ENCODE measurements at regions not wholly inside any gene's neighbourhood (a gene's known extent, or its start where the extent isn't known, plus 50 kb on each side); places are given as distances from the start of the nearest gene placed in this dataset.
"Not testable (repeated sequence)": the region's sequence is repeated elsewhere in the genome, so short reads cannot be mapped to it uniquely, and the experiment has no call there.

DNA sequence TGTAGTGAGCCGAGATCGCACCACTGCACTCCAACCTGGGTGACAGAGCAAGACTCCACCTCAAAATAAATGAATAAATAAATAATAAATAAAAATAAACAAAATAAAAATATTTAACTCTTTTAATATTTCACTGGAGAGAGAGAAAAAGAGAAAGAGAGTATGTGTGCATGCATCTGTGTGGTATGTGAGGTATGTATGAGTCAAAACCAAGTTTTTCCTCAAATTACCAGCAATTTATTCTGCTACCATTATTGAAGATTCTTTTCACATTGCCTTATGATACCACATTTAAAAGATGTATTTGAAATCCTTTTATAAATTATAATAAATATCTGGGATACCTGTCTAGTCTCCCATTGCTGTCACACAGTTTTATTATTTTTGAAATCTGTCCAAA, 122.1 kb downstream of the CD164 start:
- no peak for ATAC-seq (replicated peaks in 1 of 2)
- Mint-ChIP-seq H3K4me3 (no peak overlapping the region), H3K36me3 (ENCODE audit: insufficient read depth in 2 of 2) (no peaks in the 10 kb centered on the region), H3K27ac (no peak overlapping the region), H3K4me1 (ENCODE audit: low read depth) (peaks cover 8% of the 10 kb centered on the region), H3K27me3 (ENCODE audit: low read depth) (no peaks in the 10 kb centered on the region), H3K9me3 (no peaks in the 10 kb centered on the region)
- DNase-seq, result no peak

DNA sequence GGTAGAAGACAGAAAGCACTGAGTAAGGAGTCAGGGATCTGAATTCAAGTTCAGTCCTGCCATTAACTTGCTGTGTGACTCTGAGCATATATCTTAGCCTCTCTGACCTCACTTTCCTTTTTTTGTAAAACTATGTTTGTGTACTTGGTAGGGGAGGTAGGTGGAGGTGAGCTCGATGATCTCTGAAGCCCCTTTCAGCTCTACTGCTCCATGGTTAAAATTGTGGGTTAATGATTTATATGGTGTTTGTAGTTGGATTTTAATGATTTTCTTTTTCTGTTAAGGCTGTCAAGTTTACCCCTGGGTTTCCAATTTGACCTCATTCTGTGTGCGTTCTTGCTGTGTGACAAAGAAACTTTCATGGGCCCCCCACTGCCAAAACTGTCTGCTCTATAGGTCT, 124.1 kb downstream of the CD164 start:
- H3K27ac Mint-ChIP-seq, result peak overlapping the region; percentile 29
- H3K9me3 Mint-ChIP-seq, result no peaks in the 10 kb centered on the region
- no peaks in the 10 kb centered on the region for H3K4me1 Mint-ChIP-seq (ENCODE audit: low read depth)
- H3K36me3 Mint-ChIP-seq (ENCODE audit: insufficient read depth in 2 of 2), result no peaks in the 10 kb centered on the region
- peaks cover 4% of the 10 kb centered on the region for H3K27me3 Mint-ChIP-seq (ENCODE audit: low read depth)
- no peak overlapping the region for H3K4me3 Mint-ChIP-seq
- no peak for DNase-seq
- no peak for ATAC-seq (replicated peaks in 1 of 2)

DNA sequence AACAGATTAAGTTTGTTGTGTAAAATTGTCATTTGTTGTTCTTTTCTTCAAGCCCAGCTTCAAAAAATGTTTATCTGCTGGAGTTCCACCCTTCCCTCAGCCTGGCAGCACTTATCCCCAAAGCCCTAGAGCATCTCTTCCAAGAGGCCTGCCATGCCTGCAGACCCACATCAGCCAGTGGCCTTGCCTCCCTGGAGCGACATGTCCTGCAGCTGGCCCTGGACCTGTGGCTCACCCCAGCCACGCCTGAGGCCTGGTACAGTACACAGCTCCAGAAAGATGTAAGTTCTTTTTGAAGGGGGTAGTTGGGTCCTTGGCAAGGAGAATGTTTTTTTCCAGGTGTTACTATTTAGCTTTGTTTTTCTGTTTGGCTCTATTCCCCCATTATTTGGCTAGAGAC, 124.8 kb downstream of the CD164 start:
- no peaks in the 10 kb centered on the region for H3K9me3 Mint-ChIP-seq
- peaks cover 4% of the 10 kb centered on the region for H3K27me3 Mint-ChIP-seq (ENCODE audit: low read depth)
- no peaks in the 10 kb centered on the region for H3K36me3 Mint-ChIP-seq (ENCODE audit: insufficient read depth in 2 of 2)
- ATAC-seq (replicated peaks in 1 of 2) (no peak), DNase-seq (no peak)
- no peaks in the 10 kb centered on the region for H3K4me1 Mint-ChIP-seq (ENCODE audit: low read depth)
- no peak overlapping the region for H3K4me3 Mint-ChIP-seq
- H3K27ac Mint-ChIP-seq, result no peak overlapping the region

GRCh38 chr6:109255946-109256640, 126.2 kb downstream of the CD164 start:
- Mint-ChIP-seq H3K4me3 (no peak overlapping the region), H3K27me3 (ENCODE audit: low read depth) (peaks cover 4% of the 10 kb centered on the region), H3K36me3 (ENCODE audit: insufficient read depth in 2 of 2) (no peaks in the 10 kb centered on the region), H3K9me3 (peaks cover 0 to 2% of the 10 kb centered on the region in 2 donors), H3K27ac (no peak overlapping the region), H3K4me1 (ENCODE audit: low read depth) (no peaks in the 10 kb centered on the region)
- ATAC-seq (replicated peaks in 1 of 2) (no peak), DNase-seq (no peak)

DNA sequence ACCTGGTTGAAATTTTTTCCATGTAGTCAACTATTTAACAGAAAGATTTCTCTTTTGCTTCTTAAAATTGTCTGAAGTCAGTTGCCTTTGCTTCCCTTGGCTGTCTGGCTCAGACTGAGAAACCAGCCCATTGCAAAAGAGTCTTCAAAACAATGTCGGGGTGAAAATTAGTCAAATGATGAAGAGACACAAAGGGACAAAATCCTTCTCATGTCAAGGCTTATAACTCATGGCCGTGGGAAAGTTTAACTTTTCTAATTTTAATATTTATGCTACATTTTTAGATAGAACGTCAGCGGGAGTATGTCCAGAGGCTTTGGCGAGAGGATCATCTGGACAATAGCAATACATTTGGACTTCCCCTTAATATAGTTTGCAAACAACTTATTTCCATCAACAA, 127.2 kb downstream of the CD164 start:
- H3K27me3 Mint-ChIP-seq (ENCODE audit: low read depth), result peaks cover 4% of the 10 kb centered on the region
- H3K4me1 Mint-ChIP-seq (ENCODE audit: low read depth), result no peaks in the 10 kb centered on the region
- H3K36me3 Mint-ChIP-seq (ENCODE audit: insufficient read depth in 2 of 2), result no peaks in the 10 kb centered on the region
- H3K27ac Mint-ChIP-seq, result no peak overlapping the region
- peaks cover 0 to 2% of the 10 kb centered on the region in 2 donors for H3K9me3 Mint-ChIP-seq
- ATAC-seq (replicated peaks in 1 of 2) (no peak), DNase-seq (no peak)
- no peak overlapping the region for H3K4me3 Mint-ChIP-seq

GRCh38 chr6:109253366-109253765, 128.9 kb downstream of the CD164 start:
- no peaks in the 10 kb centered on the region for H3K4me1 Mint-ChIP-seq (ENCODE audit: low read depth)
- no peak overlapping the region for H3K27ac Mint-ChIP-seq
- H3K36me3 Mint-ChIP-seq (ENCODE audit: insufficient read depth in 2 of 2), result no peaks in the 10 kb centered on the region
- ATAC-seq (replicated peaks in 1 of 2) (no peak), DNase-seq (no peak)
- peaks cover 0 to 2% of the 10 kb centered on the region in 2 donors for H3K9me3 Mint-ChIP-seq
- no peak overlapping the region for H3K4me3 Mint-ChIP-seq
- peaks cover 4% of the 10 kb centered on the region for H3K27me3 Mint-ChIP-seq (ENCODE audit: low read depth)

DNA sequence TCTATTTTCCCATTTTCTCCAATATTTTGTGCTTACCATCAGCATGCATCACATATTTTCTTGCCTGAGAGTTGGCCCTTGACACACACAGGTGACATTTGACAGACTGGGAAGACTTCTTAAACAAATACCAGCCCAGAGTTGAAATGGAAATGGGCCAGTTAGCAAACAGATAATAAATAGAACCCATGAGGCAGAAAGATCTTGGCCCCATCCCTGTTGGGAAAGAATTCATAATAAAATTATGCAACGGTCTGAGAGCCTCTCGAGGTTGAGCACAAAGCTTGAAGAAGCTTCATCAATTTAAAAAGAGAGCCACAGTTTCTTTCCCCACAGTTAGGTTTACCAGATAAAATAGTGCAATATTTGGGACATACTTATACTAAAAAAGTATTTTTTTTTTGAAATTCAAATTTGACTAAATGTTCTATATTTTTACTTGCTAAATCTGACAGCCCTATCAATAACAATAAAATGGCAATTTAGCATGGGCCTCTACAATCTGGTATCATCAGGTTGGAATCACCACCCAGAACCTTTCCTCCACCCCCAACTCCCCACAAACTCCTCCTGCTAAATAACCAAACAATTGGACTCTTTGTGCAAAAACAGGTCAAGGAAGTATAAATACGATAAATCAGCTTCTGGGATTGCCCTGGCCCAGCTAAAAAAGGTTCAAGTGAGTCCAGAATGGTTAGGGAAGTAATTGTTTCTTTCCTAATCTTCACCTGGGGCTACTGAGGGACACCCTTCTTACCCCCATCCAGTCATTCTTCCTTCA, 129.8 kb downstream of the CD164 start:
- Mint-ChIP-seq H3K27me3 (ENCODE audit: low read depth) (peaks cover 4% of the 10 kb centered on the region), H3K9me3 (peaks cover 0 to 2% of the 10 kb centered on the region in 2 donors), H3K4me3 (no peak overlapping the region), H3K4me1 (ENCODE audit: low read depth) (no peaks in the 10 kb centered on the region), H3K27ac (no peak overlapping the region), H3K36me3 (ENCODE audit: insufficient read depth in 2 of 2) (no peaks in the 10 kb centered on the region)
- DNase-seq, result no peak
- no peak for ATAC-seq (replicated peaks in 1 of 2)

GRCh38 chr6:109251839-109252238, 130.4 kb downstream of the CD164 start:
- DNase-seq (no peak), ATAC-seq (replicated peaks in 1 of 2) (no peak)
- no peak overlapping the region for H3K4me3 Mint-ChIP-seq
- no peak overlapping the region for H3K27ac Mint-ChIP-seq
- peaks cover 4% of the 10 kb centered on the region for H3K27me3 Mint-ChIP-seq (ENCODE audit: low read depth)
- H3K9me3 Mint-ChIP-seq, result peaks cover 0 to 2% of the 10 kb centered on the region in 2 donors
- H3K36me3 Mint-ChIP-seq (ENCODE audit: insufficient read depth in 2 of 2), result no peaks in the 10 kb centered on the region
- H3K4me1 Mint-ChIP-seq (ENCODE audit: low read depth), result no peaks in the 10 kb centered on the region

GRCh38 chr6:109250544-109251156, 131.6 kb downstream of the CD164 start:
- not testable (repeated sequence) for H3K27ac Mint-ChIP-seq

DNA sequence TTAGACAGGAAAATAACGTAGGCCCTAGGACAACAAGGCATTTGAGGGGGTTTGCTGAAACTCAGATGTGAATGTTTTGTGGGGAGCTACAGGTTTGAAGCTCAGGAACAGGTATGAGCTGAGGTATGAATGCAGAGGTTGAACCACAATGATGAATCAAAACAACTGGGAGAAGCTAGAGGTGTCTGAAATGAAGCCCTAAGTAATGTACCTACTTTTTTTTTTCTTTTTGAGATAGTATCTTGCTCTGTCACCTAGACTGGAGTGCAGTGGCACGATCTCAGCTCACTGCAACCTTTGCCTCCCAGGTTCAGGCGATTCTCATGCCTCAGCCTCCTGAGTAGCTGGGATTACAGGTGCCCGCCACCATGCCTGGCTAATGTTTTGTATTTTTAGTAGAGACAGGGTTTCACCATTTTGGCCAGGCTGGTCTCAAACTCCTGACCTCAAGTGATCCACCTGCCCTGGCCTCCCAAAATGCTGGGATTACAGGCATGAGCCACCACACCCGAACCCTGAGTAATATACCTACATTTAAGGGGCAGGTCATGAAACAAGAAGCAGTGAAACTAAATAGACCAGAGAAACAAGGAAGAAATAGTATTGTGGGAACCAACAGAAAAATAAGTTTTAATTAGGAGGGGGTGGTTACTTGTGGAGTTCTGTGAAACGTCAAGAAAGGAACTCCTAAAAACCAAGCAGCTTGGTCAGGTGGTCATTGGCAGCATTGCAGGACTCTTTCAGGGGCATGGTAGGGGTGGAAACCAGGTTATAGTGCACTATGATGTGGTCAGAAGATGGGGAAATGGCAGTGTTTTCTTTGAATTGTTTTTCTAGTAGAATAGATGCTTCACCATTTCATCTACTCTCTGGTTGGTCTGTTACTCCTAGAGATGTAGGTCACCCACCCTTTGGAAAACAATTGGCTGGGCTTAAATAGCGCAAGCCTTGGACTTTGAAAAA, 138.1 kb downstream of the CD164 start:
- DNase-seq, result no peak
- Mint-ChIP-seq H3K4me1 (ENCODE audit: low read depth) (peaks cover 7% of the 10 kb centered on the region), H3K9me3 (no peaks in the 10 kb centered on the region), H3K27me3 (ENCODE audit: low read depth) (no peaks in the 10 kb centered on the region), H3K27ac (no peak overlapping the region), H3K36me3 (ENCODE audit: insufficient read depth in 2 of 2) (no peaks in the 10 kb centered on the region), H3K4me3 (no peak overlapping the region)
- ATAC-seq (replicated peaks in 1 of 2), result peak in 1 of 2 donors; percentile 38

More at GRCh38 chr6:109250544-109251156, 131.6 kb downstream of the CD164 start:
- H3K9me3 Mint-ChIP-seq; H3K4me3 Mint-ChIP-seq; H3K36me3 Mint-ChIP-seq (ENCODE audit: insufficient read depth in 2 of 2); H3K4me1 Mint-ChIP-seq (ENCODE audit: low read depth); ATAC-seq (replicated peaks in 1 of 2); H3K27me3 Mint-ChIP-seq (ENCODE audit: low read depth); DNase-seq: not testable (repeated sequence)

DNA sequence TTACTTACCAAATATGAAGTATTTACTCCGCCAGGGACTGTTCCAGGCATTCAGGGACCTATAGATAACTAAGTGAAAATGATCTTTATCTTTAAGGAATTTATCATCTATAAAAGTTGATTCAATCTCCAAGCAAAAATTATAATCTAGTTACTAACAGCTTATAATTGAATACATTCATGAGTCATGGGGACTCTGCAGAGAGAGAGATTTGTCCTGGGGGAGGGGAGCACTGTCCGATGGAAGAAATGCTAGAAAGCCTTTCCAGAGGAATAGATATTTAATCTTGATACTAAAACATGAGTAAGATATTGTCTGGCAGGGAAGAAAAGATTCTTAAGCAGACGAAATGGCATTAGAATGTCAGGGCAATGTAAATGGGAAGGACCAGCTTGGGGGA, 139.3 kb downstream of the CD164 start:
- Mint-ChIP-seq H3K36me3 (ENCODE audit: insufficient read depth in 2 of 2) (no peaks in the 10 kb centered on the region), H3K4me1 (ENCODE audit: low read depth) (peaks cover 7% of the 10 kb centered on the region), H3K27me3 (ENCODE audit: low read depth) (no peaks in the 10 kb centered on the region), H3K9me3 (no peaks in the 10 kb centered on the region), H3K4me3 (no peak overlapping the region), H3K27ac (no peak overlapping the region)
- DNase-seq, result no peak
- ATAC-seq (replicated peaks in 1 of 2), result no peak

DNA sequence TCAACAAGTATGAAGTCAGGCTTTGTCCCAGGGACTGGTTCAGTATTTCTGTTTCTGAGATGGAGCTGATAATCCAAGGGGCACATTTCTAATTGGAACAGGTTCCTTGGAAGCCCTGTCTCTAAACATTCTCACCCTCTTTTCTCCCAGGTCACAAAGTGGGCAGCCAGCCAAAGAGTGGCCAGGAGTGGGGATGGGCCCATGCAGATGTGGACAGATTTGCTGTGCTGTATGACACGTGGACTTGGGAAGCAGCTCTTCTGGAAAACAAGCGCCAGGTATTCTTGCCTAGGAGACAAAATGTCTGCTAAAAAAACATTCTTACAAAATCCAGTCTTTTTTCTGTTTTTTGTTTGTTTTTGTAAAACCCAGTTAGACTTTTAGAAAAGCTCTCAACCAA, 140.2 kb downstream of the CD164 start:
- H3K4me1 Mint-ChIP-seq (ENCODE audit: low read depth), result peaks cover 16% of the 10 kb centered on the region
- H3K9me3 Mint-ChIP-seq, result peaks cover 0 to 5% of the 10 kb centered on the region in 2 donors
- H3K36me3 Mint-ChIP-seq (ENCODE audit: insufficient read depth in 2 of 2), result no peaks in the 10 kb centered on the region
- ATAC-seq (replicated peaks in 1 of 2) (no peak), DNase-seq (no peak)
- peaks cover 8% of the 10 kb centered on the region for H3K27me3 Mint-ChIP-seq (ENCODE audit: low read depth)
- H3K4me3 Mint-ChIP-seq, result no peak overlapping the region
- H3K27ac Mint-ChIP-seq, result no peak overlapping the region
